K562 (cell line): ENCODE measurements at regions not wholly inside any gene's neighbourhood (a gene's known extent, or its start where the extent isn't known, plus 50 kb on each side); places are given as distances from the start of the nearest gene placed in this dataset.

Source experiments
- CHAMP1 ChIP-seq: fragments of 450-650 bp; IDR thresholded peaks from 2 replicates; pipeline ENCODE4 v1.6.1; 2016; ENCODE audit warnings: mild to moderate bottlenecking
- CTCF ChIP-seq, 3 experiments: IDR thresholded peaks in 2 of 3; conservative IDR thresholded peaks in 1 of 3; 2 replicates each; pipeline ENCODE4 v1.5.1; 2011 to 2012; ENCODE audit warnings: low read length in 3 of 3, mild to moderate bottlenecking in 3 of 3, control low read depth in 2 of 3, improper control_type of control experiment in 1 of 3, inconsistent platforms in 1 of 3, low read depth in 1 of 3, mixed read lengths in 1 of 3, moderate library complexity in 1 of 3; ENCODE audit not compliant: insufficient read depth in 2 of 3
- EP300 ChIP-seq: IDR thresholded peaks from 2 replicates; pipeline ENCODE4 v1.6.1; 2012; ENCODE audit warnings: low read length, improper control_type of control experiment
- MNT ChIP-seq, 2 experiments: fragments of 450-650 bp; conservative IDR thresholded peaks; 2 replicates each; pipeline ENCODE4 v1.6.1; 2017; ENCODE audit warnings: mild to moderate bottlenecking in 2 of 2, moderate library complexity in 2 of 2
- NR2C2 ChIP-seq, 2 experiments: fragments of 200-800 bp in 1 of 2; sonication (Bioruptor generic) in 1 of 2; sonication (generic) in 1 of 2; formaldehyde crosslinking in 1 of 2; IDR thresholded peaks; 2 replicates each; pipeline versions ENCODE4 v1.6.1 to v1.8.0; 2016 to 2022; ENCODE audit warnings: mild to moderate bottlenecking in 1 of 2, missing compliant biosample characterization in 1 of 2, missing genetic modification characterization in 1 of 2, missing genetic modification reagents in 1 of 2
- PBX2 ChIP-seq, 2 experiments: IDR thresholded peaks in 1 of 2; conservative IDR thresholded peaks in 1 of 2; 2 replicates each; pipeline ENCODE4 v1.6.1; 2016; ENCODE audit warnings: low read depth in 2 of 2, mild to moderate bottlenecking in 1 of 2, missing compliant biosample characterization in 1 of 2, missing genetic modification characterization in 1 of 2, moderate library complexity in 1 of 2
- SP1 ChIP-seq: sonication (generic); formaldehyde crosslinking; IDR thresholded peaks from 2 replicates; pipeline ENCODE4 v1.8.1; 2022; ENCODE audit warnings: mild to moderate bottlenecking, missing genetic modification reagents
- SRF ChIP-seq, 2 experiments: fragments of 250-450, 450-650 bp in 1 of 2; sonication (Bioruptor Pico) in 1 of 2; sonication (generic) in 1 of 2; formaldehyde crosslinking; IDR thresholded peaks; 2 replicates each; pipeline versions ENCODE4 v1.5.0 to v1.5.1; 2020 to 2022; ENCODE audit warnings: mild to moderate bottlenecking in 1 of 2, missing genetic modification reagents in 1 of 2
- ZNF639 ChIP-seq, 2 experiments: fragments of 200-800 bp in 1 of 2; sonication (Bioruptor generic) in 1 of 2; sonication (generic) in 1 of 2; formaldehyde crosslinking in 1 of 2; IDR thresholded peaks in 1 of 2; conservative IDR thresholded peaks in 1 of 2; 2 replicates each; pipeline versions ENCODE4 v1.5.0 to v1.6.1; 2016 to 2020; ENCODE audit warnings: missing compliant biosample characterization in 1 of 2, missing genetic modification characterization in 1 of 2, missing genetic modification reagents in 1 of 2

GRCh38 chr11:87501388-87501787, 463.7 kb downstream of the TMEM135 start:
- TF ChIP-seq ZNF639 (CRISPR knock-in tag; conservative IDR thresholded peaks at IDR 0.05 in 1 of 2, IDR thresholded peaks at IDR 0.05 in 1 of 2) (no peak), SRF (CRISPR knock-in tag; IDR thresholded peaks at IDR 0.05) (no peak), MNT (conservative IDR thresholded peaks at IDR 0.05) (no peak), CHAMP1 (no peak), CTCF (IDR thresholded peaks at IDR 0.05 in 2 of 3, conservative IDR thresholded peaks at IDR 0.05 in 1 of 3; ENCODE audit: insufficient read depth in 2 of 3, low read depth in 1 of 3, low read length in 3 of 3) (no peak), EP300 (no peak), PBX2 (CRISPR knock-in tag; IDR thresholded peaks at IDR 0.05; ENCODE audit: low read depth) (no peak), PBX2 (tag; conservative IDR thresholded peaks at IDR 0.05; ENCODE audit: low read depth) (no peak), SP1 (CRISPR knock-in tag) (no peak), NR2C2 (CRISPR knock-in tag; IDR thresholded peaks at IDR 0.05) (no peak), NR2C2 (tag; IDR thresholded peaks at IDR 0.05) (no peak)
